AG04450 (cell line): ENCODE measurements at regions not wholly inside any gene's neighbourhood (a gene's known extent, or its start where the extent isn't known, plus 50 kb on each side); places are given as distances from the start of the nearest gene placed in this dataset.

ENCODE experiments used
- CTCF ChIA-PET: fragments of 300-600, 350-600 bp; formaldehyde crosslinking; extraction: SDS; loops from one replicate; lab custom pipeline; 2022; ENCODE audit warnings: antibody characterized with exemption, inconsistent platforms; lab: Charles Lee
- POLR2A ChIA-PET: fragments of 350-600 bp; formaldehyde crosslinking; extraction: SDS; loops from one replicate; lab custom pipeline; 2021; ENCODE audit warnings: antibody characterized with exemption, inconsistent platforms; lab: Yijun Ruan, JAX
- DNase-seq: peaks from one replicate; pipeline ENCODE4 v3.0.0-alpha.2; 2011; ENCODE audit warnings: low read depth, low spot score
- H3K27ac ChIP-seq: one replicate; pipeline ENCODE4 v1.5.1; 2012; ENCODE audit warnings: low read depth, low read length, control low read depth
- H3K27me3 ChIP-seq: one replicate; pipeline ENCODE4 v1.6.0; 2012; ENCODE audit warnings: low read length; ENCODE audit not compliant: control insufficient read depth, insufficient read depth
- H3K4me3 ChIP-seq: 2 replicates; pipeline ENCODE4 v1.5.1; 2011; ENCODE audit warnings: mild to moderate bottlenecking, low read depth, low read length, control low read depth
- H3K9me3 ChIP-seq: 2 replicates; pipeline ENCODE4 v1.5.1; 2012; ENCODE audit warnings: low read length; ENCODE audit not compliant: control insufficient read depth, insufficient read depth
- TF ChIP-seq, protein P1 (sequence below): IDR thresholded peaks from 2 replicates; pipeline ENCODE4 v1.5.1; 2011; ENCODE audit warnings: low read depth, low read length, control low read depth, inconsistent platforms

- POLR2A ChIA-PET: no interaction called here
- Histone ChIP-seq H3K27ac (no peak overlapping the region), H3K9me3 (no peaks in the 10 kb centered on the region; the same call in 1 of the 2 replicates), H3K4me3 (no peak overlapping the region), H3K27me3 (no peaks in the 10 kb centered on the region)
- TF ChIP-seq, protein P1, sequence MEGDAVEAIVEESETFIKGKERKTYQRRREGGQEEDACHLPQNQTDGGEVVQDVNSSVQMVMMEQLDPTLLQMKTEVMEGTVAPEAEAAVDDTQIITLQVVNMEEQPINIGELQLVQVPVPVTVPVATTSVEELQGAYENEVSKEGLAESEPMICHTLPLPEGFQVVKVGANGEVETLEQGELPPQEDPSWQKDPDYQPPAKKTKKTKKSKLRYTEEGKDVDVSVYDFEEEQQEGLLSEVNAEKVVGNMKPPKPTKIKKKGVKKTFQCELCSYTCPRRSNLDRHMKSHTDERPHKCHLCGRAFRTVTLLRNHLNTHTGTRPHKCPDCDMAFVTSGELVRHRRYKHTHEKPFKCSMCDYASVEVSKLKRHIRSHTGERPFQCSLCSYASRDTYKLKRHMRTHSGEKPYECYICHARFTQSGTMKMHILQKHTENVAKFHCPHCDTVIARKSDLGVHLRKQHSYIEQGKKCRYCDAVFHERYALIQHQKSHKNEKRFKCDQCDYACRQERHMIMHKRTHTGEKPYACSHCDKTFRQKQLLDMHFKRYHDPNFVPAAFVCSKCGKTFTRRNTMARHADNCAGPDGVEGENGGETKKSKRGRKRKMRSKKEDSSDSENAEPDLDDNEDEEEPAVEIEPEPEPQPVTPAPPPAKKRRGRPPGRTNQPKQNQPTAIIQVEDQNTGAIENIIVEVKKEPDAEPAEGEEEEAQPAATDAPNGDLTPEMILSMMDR: no peak
- DNase-seq: no peak
- CTCF ChIA-PET: no interaction called here
Measured at GRCh38 chr13:80866921-80867320, 526.0 kb upstream of the SPRY2 start.

DNA sequence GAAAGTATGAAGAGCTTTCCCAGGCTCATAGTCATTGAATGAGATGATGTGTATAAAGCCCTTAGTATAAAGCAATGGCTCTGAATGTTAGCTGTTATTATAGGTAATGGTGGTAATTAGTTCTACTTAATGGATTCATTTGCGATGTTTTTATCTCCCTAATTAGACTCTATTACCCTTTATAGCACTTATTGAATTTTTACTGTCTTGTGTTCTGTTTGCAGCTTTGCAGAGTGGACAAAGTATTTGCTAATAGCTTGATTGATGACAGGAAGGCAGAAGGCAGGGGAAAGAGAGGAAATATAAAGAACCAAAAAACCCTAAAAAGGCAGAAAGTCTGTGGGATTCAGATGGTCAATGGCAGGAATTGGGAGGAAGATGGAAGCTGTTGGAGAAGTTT is 524.4 kb upstream of the SPRY2 start:
- H3K4me3 ChIP-seq: no peak overlapping the region
- H3K9me3 ChIP-seq: no peaks in the 10 kb centered on the region; the same call in 1 of the 2 replicates
- no peak overlapping the region for H3K27ac ChIP-seq
- ChIA-PET POLR2A (no interaction called here), CTCF (no interaction called here)
- no peak for DNase-seq
- TF ChIP-seq, protein P1: no peak
- H3K27me3 ChIP-seq: no peaks in the 10 kb centered on the region

DNA sequence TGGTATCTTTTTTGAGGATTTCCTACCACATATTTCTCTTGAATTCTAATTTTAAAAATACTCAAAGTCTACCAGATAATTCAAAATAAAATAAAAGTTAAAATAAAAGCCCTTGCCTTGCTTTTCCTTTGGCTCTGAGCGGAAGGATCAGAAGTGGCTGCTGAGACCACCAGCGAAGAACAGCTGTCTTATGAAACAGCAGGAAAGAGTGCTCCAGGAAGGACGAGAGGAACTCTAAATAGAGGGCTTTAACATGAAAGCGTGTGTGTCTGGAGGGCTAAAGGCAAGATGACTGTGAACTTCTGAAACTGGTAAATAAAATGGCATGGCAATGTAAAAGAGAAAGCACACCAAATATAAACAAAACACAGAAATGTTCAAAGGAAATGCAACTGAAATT is 521.5 kb upstream of the SPRY2 start:
- TF ChIP-seq, protein P1: no peak
- POLR2A ChIA-PET: no interaction called here
- Histone ChIP-seq H3K9me3 (no peaks in the 10 kb centered on the region; the same call in 1 of the 2 replicates), H3K4me3 (no peak overlapping the region), H3K27ac (no peak overlapping the region), H3K27me3 (no peaks in the 10 kb centered on the region)
- CTCF ChIA-PET: no interaction called here
- DNase-seq: no peak

DNA sequence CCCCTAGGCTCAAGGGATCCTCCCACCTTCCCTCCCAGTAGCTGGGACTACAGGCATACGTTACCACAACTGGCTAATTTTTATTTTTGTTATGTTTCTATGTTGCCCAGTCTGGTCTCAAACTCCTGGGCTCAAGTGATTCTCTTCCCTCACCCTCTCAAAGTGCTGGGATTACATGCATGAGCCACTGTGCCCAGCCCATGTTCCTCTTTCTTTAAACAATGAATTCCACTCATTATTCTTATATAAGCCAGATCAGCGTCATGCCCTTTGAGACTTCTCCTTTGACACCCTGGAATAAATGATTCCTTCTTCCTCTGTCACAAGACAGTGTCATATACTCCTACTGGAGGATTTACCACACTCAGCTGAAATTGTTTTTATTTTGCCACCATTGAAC is 519.9 kb upstream of the SPRY2 start:
- TF ChIP-seq, protein P1: no peak
- Histone ChIP-seq H3K4me3 (no peak overlapping the region), H3K27me3 (no peaks in the 10 kb centered on the region), H3K27ac (no peak overlapping the region), H3K9me3 (no peaks in the 10 kb centered on the region; the same call in 1 of the 2 replicates)
- no peak for DNase-seq
- ChIA-PET POLR2A (no interaction called here), CTCF (no interaction called here)

GRCh38 chr13:80858131-80858530 is 517.2 kb upstream of the SPRY2 start:
- no peak overlapping the region for H3K27ac ChIP-seq
- H3K9me3 ChIP-seq: no peaks in the 10 kb centered on the region; the same call in 1 of the 2 replicates
- ChIA-PET POLR2A (no interaction called here), CTCF (no interaction called here)
- no peak for DNase-seq
- H3K27me3 ChIP-seq: no peaks in the 10 kb centered on the region
- no peak overlapping the region for H3K4me3 ChIP-seq
- TF ChIP-seq, protein P1: no peak
